ENCODE measurements at regions not wholly inside any gene's neighbourhood (a gene's known extent, or its start where the extent isn't known, plus 50 kb on each side); places are given as distances from the start of the nearest gene placed in this dataset.

DNA sequence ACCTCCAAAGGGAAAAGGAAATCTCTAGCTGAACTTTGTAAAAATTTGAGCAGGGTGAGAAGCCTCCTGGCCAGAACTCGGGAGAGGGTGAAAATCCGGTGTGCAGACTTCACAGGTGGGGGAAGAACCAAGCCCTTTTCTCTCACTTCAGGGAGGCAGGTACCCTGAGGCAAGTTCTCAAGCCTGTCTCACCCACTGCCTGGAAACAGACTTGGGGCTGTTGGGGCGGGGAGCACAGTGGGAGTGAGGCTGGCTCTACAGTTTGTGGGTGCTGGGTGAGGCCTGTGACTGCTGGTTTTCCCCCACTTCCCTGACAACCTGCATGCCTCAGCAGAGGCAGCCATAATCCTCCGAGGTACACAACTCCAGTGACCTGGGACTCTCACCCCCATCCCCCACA is 187.1 kb downstream of the KIF4B start:
- no peak for DNase-seq

DNA sequence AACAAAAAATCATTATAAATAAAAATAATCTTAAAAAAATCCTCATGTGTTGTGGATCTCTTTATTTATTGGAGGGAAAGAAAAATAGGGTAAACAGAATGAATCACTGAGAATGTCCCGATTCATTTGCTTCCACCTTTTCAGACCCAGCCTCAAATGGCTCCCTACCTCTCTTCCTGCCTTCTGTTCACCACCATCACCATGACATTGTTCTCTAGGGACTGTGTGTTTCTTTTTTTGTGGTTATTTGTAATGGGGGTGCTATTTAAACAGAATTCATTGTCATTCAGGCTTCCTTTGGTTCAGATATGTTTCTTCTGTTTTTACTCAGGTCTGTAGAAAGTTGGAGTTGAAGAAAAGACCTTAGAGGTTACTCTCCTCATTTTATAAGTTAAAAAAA is 198.2 kb downstream of the KIF4B start:
- DNase-seq = no peak

DNA sequence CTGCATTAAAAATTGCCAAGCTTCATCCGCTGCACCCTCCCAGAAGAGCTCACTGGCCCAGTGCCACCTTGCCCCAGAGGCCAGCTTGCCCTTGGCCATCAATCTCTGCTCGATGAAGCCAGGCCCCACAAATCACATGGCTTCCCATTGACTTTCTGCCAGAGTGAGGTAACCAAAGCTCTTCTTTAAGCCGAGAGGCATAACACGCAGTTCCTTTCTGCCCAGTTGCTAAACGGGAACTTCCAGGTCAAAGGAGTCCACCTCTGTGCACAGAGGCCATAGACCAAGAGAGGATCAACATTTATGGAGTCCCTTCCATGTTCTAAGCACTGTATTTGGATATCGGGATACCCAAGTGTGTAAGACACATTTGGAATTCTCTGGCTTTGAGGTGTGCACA is 208.8 kb downstream of the KIF4B start:
- DNase-seq = peak in 1 of 3 donors; percentile 4

DNA sequence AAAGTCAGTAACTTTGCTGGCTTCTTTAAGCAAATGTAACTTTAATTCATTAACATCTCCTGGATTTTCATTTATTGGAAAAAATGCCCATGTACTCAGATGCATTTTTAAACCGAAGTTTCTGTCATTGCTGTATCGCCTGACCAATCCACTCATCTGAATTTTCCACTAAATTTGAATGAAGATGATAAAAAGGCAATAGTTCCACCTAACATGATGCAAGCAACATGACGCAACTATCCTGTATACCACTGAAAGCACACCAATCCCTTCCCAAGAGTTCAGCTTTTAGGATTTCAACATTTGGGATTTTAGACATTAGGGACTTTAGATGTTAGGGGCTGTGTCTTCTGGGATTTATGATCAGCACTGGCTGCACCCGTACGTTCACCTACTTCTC is 215.6 kb downstream of the KIF4B start:
- DNase-seq = no peak

DNA sequence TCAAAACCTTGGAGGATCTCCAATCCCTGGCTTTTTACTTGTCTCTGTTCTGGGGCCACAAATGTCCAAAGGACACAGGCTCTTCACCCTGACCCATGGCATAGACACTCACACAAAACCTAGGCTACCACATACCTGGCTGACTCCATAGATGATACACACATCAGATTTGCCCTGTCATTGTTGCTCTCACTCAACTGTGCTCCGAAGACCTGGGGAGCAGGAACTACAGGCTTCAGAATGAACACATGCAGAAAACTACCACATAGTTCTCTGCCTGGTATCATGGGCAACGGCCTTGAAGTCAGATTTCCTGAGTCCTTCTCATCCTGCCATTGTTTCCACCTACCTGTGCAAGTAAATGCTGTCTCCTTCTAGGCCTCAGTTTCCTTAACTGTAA is 226.2 kb downstream of the KIF4B start:
- DNase-seq = no peak

DNA sequence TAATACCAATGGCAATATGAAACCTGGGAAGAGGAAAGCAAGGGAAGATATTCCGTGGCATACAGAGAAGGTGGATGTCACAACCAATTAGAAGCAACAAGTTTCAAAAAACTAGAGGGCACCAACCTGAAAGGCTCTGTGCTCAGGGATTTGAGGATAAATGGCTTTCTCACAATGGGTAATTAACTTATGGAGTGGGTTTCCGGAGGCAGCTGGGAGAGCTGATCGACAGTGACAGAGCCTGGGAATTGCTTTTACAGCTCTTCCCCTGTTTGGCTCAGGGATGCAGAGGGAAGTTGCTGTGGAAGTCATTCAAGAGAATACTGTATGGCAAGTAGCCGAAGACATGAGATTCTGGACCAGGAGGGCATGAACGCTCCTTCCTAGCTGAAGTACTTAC is 237.0 kb downstream of the KIF4B start:
- DNase-seq = no peak

DNA sequence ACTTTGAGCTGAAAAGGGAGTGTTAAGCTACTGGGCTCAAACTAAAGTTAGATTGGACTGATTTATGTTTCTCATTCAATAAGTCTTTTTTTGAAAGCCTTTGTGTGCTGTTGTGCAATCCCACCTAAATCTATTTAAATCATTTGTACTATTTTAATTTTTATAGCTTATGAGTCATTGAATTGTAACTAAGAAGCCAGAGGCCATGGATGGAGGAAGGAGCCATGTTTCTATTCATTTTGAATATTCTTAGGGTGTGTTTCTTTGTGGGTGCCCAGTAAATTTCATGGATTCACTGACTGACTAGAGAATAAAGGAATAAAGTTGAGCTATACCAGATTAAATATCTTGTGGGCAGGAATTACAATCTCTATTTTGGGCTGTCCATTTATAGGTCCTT is 238.5 kb downstream of the KIF4B start:
- DNase-seq = no peak

DNA sequence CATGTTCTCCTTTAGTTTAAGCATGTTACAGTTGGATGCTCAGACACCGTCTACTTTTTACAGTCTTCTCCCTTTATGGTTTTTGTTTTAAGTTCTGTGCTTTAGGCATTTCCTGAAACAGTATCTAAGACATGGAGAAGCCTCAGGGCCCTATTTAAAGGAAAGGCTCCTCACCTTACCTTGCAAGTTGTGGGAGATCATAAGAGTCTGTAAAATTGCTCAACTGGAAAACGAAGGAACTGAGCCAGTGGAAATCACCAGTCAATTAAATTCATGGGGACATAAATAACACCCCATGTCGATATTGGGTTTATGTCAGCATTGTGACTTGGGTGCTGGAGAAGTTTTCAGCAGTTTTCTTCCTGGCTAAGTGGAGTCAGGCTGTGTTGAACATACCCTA is 239.2 kb downstream of the KIF4B start:
- DNase-seq = no peak

DNA sequence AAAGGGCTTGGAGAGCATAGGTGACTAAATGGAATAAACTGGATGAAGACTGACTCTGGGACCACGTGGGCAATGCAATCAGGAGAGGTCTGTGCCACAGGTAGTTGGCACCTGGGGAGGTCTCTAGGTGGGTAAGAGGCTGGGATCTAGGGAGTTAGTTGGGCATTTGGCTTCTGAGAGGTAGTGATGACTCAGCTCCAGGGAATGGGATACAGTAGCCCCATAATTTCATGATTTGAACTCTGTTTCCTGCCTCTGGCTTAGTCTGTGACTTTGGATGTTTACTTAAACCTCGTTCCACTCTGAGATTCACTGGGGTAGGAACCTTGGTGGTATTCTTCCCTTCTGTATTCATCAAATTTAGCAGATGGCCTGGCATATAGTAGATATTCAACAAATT is 240.8 kb downstream of the KIF4B start:
- DNase-seq = no peak

DNA sequence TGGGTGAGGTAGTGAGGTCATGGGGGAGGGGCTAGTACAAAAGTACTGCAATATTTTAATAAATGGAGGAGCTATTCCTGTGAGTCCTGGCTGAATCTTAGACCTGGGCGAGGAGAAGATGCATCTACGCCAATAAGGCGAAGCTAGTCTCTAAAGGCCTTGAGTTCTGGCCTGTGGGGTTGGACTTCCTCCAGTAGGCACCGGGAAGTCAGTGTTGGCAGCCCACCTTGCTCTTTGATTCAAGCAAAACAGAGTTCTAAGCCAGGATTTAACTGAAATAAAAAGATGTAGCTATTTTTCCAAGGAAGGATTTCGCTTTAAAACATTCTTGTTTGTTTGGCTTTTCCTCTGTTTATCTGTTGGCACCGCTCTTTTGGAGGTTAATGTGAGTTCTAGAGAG is 244.6 kb downstream of the KIF4B start:
- peak in 2 of 3 donors; percentile 32 to 33 for DNase-seq

DNA sequence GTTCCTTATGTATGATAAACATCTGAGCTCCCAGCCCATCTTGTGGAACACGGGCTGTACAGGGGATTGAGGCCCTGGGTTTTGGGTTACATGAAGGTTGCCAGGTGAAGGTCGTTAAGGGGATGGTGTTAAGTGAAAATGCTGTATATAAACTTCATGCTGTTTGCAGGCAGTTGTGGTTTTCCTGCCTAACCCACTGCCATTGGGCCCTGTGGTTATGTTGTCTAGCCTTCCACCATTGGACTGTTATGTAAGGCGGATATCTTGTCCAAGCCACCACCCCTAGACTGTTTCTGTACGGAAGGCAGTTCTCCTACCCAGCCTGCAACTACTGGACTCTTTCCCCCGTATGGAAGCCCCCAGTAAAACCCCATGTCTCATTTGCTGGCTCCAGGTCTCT is 246.1 kb downstream of the KIF4B start:
- no peak for DNase-seq

DNA sequence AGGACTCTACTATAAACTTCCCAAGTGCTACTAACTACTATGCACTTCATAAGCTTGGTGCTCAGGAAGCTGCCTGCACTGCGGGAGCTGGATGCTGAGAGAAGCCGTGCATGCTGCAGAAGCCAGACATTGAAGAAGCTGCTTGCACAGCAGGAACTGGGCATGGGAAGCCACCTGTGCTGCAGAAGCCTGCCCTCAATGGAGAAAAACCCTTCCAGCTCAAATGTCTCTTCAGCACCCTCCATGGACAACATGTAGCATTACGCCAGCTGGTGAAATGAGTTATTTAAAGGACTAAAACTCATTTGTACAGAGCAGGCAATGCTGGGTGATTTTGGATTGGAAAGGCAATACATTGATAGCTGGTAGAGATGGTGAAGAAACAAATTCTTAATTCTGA is 247.2 kb downstream of the KIF4B start:
- DNase-seq = no peak

DNA sequence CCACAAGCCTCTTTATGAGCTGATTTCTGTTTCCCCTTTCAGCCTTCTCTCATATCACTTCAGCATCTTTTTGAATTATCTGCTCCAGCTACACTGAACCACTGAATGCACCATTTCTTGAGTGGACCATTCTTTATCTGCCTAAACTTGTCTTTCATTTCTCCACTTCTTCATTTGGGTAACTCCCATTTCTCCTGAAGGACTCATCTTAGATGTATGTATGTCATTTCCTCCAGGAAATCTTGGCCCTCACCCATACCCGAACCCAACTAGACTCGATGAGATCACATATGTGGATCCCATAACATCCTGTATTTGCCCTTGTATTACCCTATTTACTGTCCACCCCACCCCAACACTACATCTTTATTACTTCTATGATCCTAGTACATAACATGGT is 249.8 kb downstream of the KIF4B start:
- DNase-seq = no peak

DNA sequence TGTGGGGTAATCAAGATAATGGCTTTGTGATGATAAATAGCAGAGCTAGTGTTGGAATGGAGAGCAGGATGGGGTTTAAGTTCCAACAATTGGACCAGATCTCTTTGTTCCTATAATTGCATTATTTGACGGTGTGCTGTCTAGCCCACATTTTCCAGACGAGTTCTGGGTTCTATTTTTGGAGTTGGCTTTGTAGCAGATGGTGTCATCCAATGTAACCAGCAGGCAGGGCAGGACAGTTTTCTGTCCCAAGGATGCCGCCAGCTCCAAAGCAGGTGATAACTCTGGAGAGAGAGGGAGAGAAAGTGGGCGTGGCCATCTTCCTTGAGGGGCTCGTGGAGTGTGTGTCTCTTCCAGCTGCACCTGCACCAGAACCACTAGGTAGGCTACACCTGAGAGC is 251.3 kb downstream of the KIF4B start:
- no peak for DNase-seq

DNA sequence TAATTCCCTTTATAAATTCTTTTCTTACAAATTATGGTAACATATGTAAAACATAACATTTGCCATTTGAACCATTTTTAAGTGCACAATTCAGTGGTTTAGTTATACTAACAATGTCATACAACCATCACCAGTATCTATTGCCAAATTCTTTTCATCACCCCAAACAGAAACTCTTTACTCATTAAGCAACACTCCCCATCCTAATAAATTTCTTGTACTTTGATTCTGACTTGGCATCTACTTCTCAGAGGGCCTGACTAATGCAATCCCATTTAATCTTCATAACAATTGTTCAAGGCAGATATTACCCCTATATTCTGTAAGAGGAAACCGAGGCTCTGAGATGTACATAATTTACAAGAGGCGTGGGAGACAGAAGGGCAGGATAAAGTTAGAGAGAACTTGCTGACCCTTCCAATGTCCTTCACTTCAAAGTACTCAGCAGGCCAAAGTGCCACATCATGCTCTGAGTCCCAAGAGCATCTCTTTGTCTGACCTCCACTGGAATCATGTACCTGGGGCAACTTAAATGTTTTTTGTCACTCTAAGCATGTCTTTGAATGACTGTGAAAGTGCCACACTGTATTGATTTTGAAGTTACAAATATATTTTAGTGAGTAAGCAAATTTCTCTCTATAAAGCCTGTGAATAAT is 255.3 kb downstream of the KIF4B start:
- no peak for DNase-seq

DNA sequence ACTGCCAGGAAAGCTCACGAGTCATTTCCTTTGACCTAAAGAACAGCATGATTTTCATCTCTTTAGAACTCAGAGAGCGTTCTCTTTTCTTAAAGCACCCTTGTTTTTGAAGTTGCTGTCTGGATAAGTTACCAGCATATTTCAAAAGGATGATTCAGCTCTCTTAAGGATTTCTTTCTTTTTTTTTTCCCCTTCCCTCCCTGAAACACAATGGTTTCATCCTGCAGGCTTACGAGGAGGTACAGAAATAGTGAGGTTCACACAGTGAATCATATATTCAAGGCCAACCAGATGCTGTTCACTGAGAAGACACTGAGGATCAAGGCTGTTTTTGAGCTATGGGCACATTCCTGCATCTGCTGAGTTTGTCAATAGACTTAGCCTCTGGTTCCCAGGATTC is 257.2 kb downstream of the KIF4B start:
- peak in 1 of 3 donors; percentile 23 for DNase-seq

DNA sequence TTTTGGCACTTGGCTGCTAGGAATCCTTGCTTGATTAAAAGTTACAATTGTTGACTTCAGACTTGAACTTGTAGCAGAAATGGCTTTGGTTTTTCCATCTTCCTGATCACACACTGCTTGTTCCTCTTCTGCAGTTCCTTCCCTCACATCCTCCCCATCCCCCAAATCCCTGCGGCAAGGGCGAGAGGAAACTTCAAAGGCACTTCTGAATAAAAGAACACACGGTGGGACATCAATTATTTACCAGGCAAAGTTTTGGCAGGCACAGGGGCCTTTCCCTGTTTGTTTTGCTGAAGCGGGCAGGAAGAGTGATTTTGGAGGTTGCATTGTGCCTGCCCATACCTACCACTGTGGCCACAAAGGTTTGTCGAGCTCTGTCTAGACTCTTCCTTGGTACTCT is 260.9 kb downstream of the KIF4B start:
- no peak for DNase-seq

DNA sequence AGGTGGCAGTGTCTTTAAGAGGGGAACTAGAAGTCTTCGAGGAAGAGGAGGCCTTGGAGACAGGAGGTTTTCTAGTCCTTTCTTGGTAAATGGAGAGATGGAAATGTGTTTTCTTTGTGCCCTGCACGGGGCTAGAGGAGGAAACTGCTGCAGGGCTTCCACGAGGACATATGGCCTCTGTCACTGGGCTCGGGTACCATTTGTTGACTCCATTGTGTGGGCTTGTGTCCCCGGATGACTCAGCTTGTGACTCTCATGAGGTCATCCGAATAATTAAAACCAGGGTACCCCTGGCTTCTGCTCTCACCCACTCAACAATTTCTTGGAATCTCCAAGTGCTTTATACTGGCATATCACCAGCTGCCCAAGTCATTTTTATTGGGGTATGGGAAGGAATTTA is 261.7 kb downstream of the KIF4B start:
- no peak for DNase-seq

DNA sequence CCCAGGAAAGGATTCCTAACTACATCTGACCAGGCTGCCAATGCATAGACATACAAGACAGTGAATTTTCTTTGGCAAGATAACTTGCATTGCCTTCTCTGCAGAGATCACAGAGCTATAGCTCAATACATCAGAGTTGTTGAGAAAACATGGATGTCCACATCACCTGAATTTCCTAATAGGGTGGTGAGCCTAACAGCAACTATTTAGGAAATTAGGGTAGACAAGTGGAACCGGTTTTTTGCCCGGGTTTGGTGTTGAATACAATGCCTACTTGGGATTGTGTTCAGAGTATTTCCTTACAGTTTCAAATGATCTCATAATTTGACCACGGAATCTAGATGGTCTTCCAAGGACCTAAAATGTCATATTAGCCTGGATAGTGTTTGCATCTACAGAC is 262.7 kb downstream of the KIF4B start:
- DNase-seq = no peak

DNA sequence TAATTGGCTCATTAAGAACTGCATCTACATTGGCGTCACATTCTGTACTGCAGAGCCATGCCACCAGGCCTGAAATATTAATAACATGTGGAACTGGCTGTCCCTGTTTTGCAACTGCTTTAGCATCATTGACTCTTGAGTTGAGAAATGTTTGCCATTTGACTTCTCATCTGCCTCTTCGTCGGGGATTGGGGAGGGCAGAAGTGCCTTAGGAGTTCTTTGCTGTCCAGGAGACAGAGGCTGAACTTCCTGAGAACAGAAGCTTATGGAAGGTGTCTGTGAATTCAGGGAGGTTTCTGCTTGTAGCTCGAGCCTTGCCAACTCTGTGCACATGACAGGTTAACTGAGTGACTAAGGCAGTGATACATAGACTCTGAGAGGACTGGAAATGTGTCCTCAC is 265.0 kb downstream of the KIF4B start:
- no peak for DNase-seq

DNA sequence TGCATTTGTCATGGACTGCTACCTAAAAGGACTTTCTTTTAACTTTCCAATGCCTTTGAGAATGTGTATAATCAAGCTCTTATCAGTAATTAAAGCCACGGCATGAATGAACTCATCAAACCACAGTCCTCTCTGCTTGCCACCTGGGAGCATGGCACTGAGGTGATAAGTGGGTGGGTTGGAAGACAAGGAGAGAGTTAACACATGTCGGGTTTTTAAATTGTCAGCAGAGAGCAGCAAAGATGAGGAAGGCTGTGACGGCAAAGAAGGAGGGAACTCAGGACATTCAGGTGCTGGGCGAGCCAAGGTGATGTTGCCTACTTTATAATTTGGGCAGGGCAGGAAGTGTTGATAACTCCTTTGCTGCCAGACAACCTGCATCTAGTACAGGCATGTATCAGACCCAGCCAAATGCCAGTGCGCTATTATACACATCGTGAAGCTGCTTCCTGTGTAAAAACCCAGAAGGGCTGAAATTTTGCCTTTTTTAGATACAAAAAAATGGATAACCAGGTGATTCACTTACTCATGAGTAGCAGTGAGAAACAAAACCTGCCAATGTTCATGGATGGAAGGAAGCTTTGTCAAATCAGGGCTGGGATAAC is 269.1 kb downstream of the KIF4B start:
- DNase-seq = no peak

DNA sequence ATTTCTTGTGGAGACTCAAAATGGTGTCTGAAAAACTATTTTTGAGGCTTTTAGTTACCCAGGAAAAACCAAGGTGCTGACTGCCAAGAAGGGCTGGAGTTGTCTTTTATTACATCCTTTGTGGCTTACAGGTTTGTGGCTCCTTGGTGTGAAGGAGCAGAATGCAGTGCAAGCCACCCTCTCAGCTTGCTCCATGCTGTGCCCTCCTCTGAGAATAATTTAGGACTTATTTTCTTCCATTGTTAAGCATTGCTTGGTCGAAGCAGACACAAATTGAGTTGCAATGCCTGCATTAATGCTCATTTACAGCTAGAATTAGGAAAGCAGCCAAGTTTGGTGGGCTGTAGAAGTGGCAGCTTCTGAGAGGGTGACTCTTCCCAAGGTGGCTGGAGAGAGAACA is 272.2 kb downstream of the KIF4B start:
- DNase-seq = no peak

DNA sequence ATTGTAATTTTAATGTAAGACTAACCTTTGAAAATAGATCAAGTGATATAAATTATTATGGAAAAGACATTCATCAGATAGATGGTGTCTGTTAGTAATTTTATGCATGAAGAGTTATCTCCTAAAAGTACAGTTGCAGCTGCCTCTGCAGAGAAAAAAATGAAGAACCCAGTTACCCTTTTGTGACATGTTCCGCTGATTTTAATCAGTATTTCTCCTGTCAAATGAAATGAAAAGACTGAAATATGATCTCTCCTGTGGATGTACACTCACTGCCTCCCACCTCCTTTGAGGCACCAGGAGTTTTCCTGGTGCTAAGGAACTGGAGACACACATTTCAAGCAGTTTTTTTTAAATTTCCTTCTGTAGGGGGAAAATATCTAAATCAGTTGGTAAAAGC is 277.4 kb downstream of the KIF4B start:
- no peak for DNase-seq

DNA sequence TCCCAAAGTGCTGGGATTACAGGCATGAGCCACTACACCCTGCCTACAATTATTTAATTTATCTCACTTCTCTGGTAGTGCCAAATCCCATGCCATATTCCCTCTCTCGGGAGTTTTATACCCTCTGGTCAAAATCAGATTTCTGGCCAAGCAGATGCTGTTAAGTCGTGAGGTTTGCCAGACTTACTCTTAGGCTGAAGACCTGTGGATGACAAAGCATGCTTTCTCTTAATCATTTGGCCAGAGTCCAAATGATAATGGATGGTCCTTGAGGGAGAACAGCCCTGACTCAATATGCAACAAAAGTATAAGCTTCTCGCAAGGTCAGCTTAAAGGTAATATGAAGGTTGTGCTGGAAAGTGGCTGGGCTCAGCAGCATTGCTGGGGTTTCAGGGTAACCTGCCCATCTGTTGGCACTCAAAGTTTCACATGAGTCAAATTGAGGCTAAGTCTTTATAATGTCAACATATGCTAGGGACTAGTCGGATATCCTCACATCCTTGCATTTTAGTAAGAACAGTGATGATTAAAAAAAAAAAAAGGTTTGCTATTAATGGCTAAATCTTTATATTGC is 280.1 kb downstream of the KIF4B start:
- DNase-seq = no peak
